ENCODE measurements at regions not wholly inside any gene's neighbourhood (a gene's known extent, or its start where the extent isn't known, plus 50 kb on each side); places are given as distances from the start of the nearest gene placed in this dataset.
"Not testable (repeated sequence)": the region's sequence is repeated elsewhere in the genome, so short reads cannot be mapped to it uniquely, and the experiment has no call there.

- not testable (repeated sequence) for DNase-seq
Measured at GRCh38 chr1:80539298-80539697, 1261.4 kb upstream of the ADGRL2 start.

GRCh38 chr1:80536461-80536860, 1264.3 kb upstream of the ADGRL2 start:
- no peak for DNase-seq

GRCh38 chr1:80535466-80535865, 1265.3 kb upstream of the ADGRL2 start:
- no peak for DNase-seq

GRCh38 chr1:80534606-80535360, 1266.0 kb upstream of the ADGRL2 start:
- DNase-seq: no peak

- DNase-seq: no peak
Measured at GRCh38 chr1:80533775-80534334, 1266.9 kb upstream of the ADGRL2 start.

- DNase-seq: no peak
Measured at GRCh38 chr1:80533093-80533492, 1267.6 kb upstream of the ADGRL2 start.

GRCh38 chr1:80531182-80531581, 1269.6 kb upstream of the ADGRL2 start:
- DNase-seq: no peak

GRCh38 chr1:80529546-80529945, 1271.2 kb upstream of the ADGRL2 start:
- DNase-seq: no peak

GRCh38 chr1:80523861-80524260, 1276.9 kb upstream of the ADGRL2 start:
- no peak for DNase-seq

- DNase-seq: not testable (repeated sequence)
Measured at GRCh38 chr1:80523071-80523470, 1277.7 kb upstream of the ADGRL2 start.

- DNase-seq: no peak
Measured at GRCh38 chr1:80520949-80521348, 1279.8 kb upstream of the ADGRL2 start.

GRCh38 chr1:80517062-80517461, 1283.7 kb upstream of the ADGRL2 start:
- no peak for DNase-seq

GRCh38 chr1:80509965-80510522, 1290.7 kb upstream of the ADGRL2 start:
- no peak for DNase-seq

GRCh38 chr1:80506216-80506615, 1294.5 kb upstream of the ADGRL2 start:
- DNase-seq: no peak

GRCh38 chr1:80498673-80499072, 1302.1 kb upstream of the ADGRL2 start:
- no peak for DNase-seq

GRCh38 chr1:80495806-80496205, 1304.9 kb upstream of the ADGRL2 start:
- DNase-seq: no peak

GRCh38 chr1:80472145-80472544, 1328.6 kb upstream of the ADGRL2 start:
- DNase-seq: no peak

- no peak for DNase-seq
Measured at GRCh38 chr1:80468356-80468755, 1332.4 kb upstream of the ADGRL2 start.

- DNase-seq: no peak
Measured at GRCh38 chr1:80462006-80462405, 1338.7 kb upstream of the ADGRL2 start.

GRCh38 chr1:80457409-80457808, 1343.3 kb upstream of the ADGRL2 start:
- no peak for DNase-seq

- DNase-seq: no peak
Measured at GRCh38 chr1:80453775-80454174, 1347.0 kb upstream of the ADGRL2 start.

- no peak for DNase-seq
Measured at GRCh38 chr1:80450711-80451110, 1350.0 kb upstream of the ADGRL2 start.

GRCh38 chr1:80448081-80448480, 1352.7 kb upstream of the ADGRL2 start:
- no peak for DNase-seq

GRCh38 chr1:80447526-80447925, 1353.2 kb upstream of the ADGRL2 start:
- DNase-seq: no peak

GRCh38 chr1:80445033-80445432, 1355.7 kb upstream of the ADGRL2 start:
- DNase-seq: no peak
